SK-N-SH treated with all-trans-retinoic acid at 6 μM for 48 hours (cell line): ENCODE measurements at regions not wholly inside any gene's neighbourhood (a gene's known extent, or its start where the extent isn't known, plus 50 kb on each side); places are given as distances from the start of the nearest gene placed in this dataset.

ENCODE experiments used
- ATAC-seq: fragments of 200-7000 bp; cut with Tn5 transposase; 3 replicates; pipeline ENCODE4 v1.9.1; 2020; ENCODE audit warnings: mild to moderate bottlenecking, moderate library complexity
- CSDC2 ChIP-seq: fragments of 250-450 bp; sonication (Bioruptor Pico); IDR thresholded peaks from 2 replicates; pipeline ENCODE4 v1.5.0; 2020; ENCODE audit warnings: mild to moderate bottlenecking, moderate library complexity
- CSRNP3 ChIP-seq: fragments of 250-450 bp; sonication (Bioruptor Pico); IDR thresholded peaks from 2 replicates; pipeline ENCODE4 v1.5.1; 2021; ENCODE audit warnings: mild to moderate bottlenecking, moderate library complexity
- ESRRG ChIP-seq: fragments of 250-450 bp; sonication (Bioruptor Pico); IDR thresholded peaks from 2 replicates; pipeline ENCODE4 v1.6.1; 2021; ENCODE audit warnings: mild to moderate bottlenecking
- GLIS3 ChIP-seq: fragments of 250-450 bp; sonication (Bioruptor Pico); IDR thresholded peaks from 2 replicates; pipeline ENCODE4 v1.5.0; 2020; ENCODE audit warnings: mild to moderate bottlenecking, moderate library complexity
- ISL1 ChIP-seq: fragments of 250-450 bp; sonication (Bioruptor Pico); IDR thresholded peaks from 2 replicates; pipeline ENCODE4 v2.1.2; 2022; ENCODE audit warnings: mild to moderate bottlenecking, moderate library complexity
- OSR1 ChIP-seq: fragments of 250-450 bp; sonication (Bioruptor Pico); IDR thresholded peaks from 2 replicates; pipeline ENCODE4 v1.8.0; 2022; ENCODE audit warnings: moderate library complexity, mild to moderate bottlenecking, inconsistent platforms
- PATZ1 ChIP-seq: fragments of 250-450 bp; sonication (Bioruptor Pico); IDR thresholded peaks from 2 replicates; pipeline ENCODE4 v1.8.0; 2020; ENCODE audit warnings: mild to moderate bottlenecking, moderate library complexity, borderline replicate concordance
- PPARA ChIP-seq: fragments of 250-450 bp; sonication (Bioruptor Pico); IDR thresholded peaks from 2 replicates; pipeline ENCODE4 v1.5.0; 2020; ENCODE audit warnings: mild to moderate bottlenecking, borderline replicate concordance
- RARB ChIP-seq: fragments of 250-450 bp; sonication (Bioruptor Pico); IDR thresholded peaks from 2 replicates; pipeline ENCODE4 v1.8.0; 2021; ENCODE audit warnings: mild to moderate bottlenecking, moderate library complexity
- SNAI2 ChIP-seq: fragments of 250-450 bp; sonication (Bioruptor Pico); IDR thresholded peaks from 2 replicates; pipeline ENCODE4 v1.5.0; 2020; ENCODE audit warnings: mild to moderate bottlenecking, moderate library complexity
- TCF4 ChIP-seq: fragments of 250-450 bp; sonication (Bioruptor Pico); IDR thresholded peaks from 2 replicates; pipeline ENCODE4 v1.8.0; 2021; ENCODE audit warnings: mild to moderate bottlenecking, moderate library complexity, borderline replicate concordance
- TOX ChIP-seq: fragments of 250-450 bp; sonication (Bioruptor Pico); IDR thresholded peaks from 2 replicates; pipeline ENCODE4 v1.8.0; 2021; ENCODE audit warnings: mild to moderate bottlenecking, moderate library complexity, borderline replicate concordance
- ZC3H10 ChIP-seq: fragments of 250-450 bp; sonication (Bioruptor Pico); IDR thresholded peaks from 2 replicates; pipeline ENCODE4 v1.5.1; 2021; ENCODE audit warnings: mild to moderate bottlenecking, moderate library complexity
- ZFP3 ChIP-seq: fragments of 250-450 bp; sonication (Bioruptor Pico); IDR thresholded peaks from 2 replicates; pipeline ENCODE4 v1.5.0; 2020; ENCODE audit warnings: mild to moderate bottlenecking, moderate library complexity
- ZFP30 ChIP-seq: fragments of 450-650 bp; formaldehyde crosslinking; IDR thresholded peaks from 2 replicates; pipeline ENCODE4 v1.5.0; 2022; ENCODE audit warnings: mild to moderate bottlenecking, moderate library complexity
- ZNF565 ChIP-seq: fragments of 450-650 bp; formaldehyde crosslinking; conservative IDR thresholded peaks from 2 replicates; pipeline ENCODE4 v1.5.0; 2020; ENCODE audit warnings: low read depth, mild to moderate bottlenecking, moderate library complexity
- ZNF70 ChIP-seq: fragments of 450-650 bp; formaldehyde crosslinking; IDR thresholded peaks from 2 replicates; pipeline ENCODE4 v1.5.0; 2020; ENCODE audit warnings: mild to moderate bottlenecking, moderate library complexity
- ZNF8 ChIP-seq: fragments of 450-650 bp; formaldehyde crosslinking; IDR thresholded peaks from 2 replicates; pipeline ENCODE4 v1.5.0; 2020; ENCODE audit warnings: mild to moderate bottlenecking, moderate library complexity
- TF ChIP-seq, protein P1 (sequence below): fragments of 250-450 bp; sonication (Bioruptor Pico); IDR thresholded peaks from 2 replicates; pipeline ENCODE4 v1.8.0; 2021; ENCODE audit warnings: low read depth, mild to moderate bottlenecking, moderate library complexity, borderline replicate concordance
- TF ChIP-seq, protein P2 (sequence below): fragments of 250-450 bp; sonication (Bioruptor Pico); IDR thresholded peaks from 2 replicates; pipeline ENCODE4 v1.5.1; 2020; ENCODE audit warnings: low read depth, mild to moderate bottlenecking, moderate library complexity
- TF ChIP-seq, protein P3 (sequence below): fragments of 250-450 bp; sonication (Bioruptor Pico); IDR thresholded peaks from 2 replicates; pipeline ENCODE4 v1.5.0; 2020; ENCODE audit warnings: mild to moderate bottlenecking, moderate library complexity

DNA sequence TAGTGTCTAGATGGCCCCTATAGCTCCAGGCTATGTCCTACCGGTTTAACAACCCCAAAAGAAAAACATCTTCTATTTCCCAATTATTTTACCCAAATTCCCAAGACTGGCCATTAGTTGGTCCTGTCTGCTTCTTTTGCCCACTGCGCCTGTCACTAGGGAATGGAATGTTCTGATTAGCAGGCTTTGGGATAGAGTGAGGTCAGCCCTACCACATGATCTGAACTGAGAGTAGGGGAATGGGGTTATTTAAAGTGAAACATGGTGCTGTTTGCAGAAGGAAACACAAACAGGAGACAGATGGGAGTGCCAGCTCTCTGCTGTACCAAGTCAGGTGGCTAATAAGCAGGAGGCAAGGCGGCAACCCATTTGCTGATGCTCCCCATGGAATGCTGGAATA lies 635.6 kb upstream of the CFAP20DC start:
- TF ChIP-seq ISL1 (no peak), RARB (CRISPR knock-in tag) (no peak), CSRNP3 (CRISPR knock-in tag) (no peak), CSDC2 (no peak), GLIS3 (CRISPR knock-in tag) (no peak), ZC3H10 (no peak), PATZ1 (CRISPR knock-in tag) (no peak), TOX (no peak), TCF4 (CRISPR knock-in tag) (no peak), OSR1 (CRISPR knock-in tag) (no peak), SNAI2 (CRISPR knock-in tag) (no peak), ZFP30 (no peak)
- TF ChIP-seq, protein P1, sequence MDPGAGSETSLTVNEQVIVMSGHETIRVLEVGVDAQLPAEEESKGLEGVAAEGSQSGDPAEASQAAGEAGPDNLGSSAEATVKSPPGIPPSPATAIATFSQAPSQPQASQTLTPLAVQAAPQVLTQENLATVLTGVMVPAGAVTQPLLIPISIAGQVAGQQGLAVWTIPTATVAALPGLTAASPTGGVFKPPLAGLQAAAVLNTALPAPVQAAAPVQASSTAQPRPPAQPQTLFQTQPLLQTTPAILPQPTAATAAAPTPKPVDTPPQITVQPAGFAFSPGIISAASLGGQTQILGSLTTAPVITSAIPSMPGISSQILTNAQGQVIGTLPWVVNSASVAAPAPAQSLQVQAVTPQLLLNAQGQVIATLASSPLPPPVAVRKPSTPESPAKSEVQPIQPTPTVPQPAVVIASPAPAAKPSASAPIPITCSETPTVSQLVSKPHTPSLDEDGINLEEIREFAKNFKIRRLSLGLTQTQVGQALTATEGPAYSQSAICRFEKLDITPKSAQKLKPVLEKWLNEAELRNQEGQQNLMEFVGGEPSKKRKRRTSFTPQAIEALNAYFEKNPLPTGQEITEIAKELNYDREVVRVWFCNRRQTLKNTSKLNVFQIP (CRISPR knock-in tag): no peak
- ATAC-seq: no peak

- TF ChIP-seq TOX (no peak), ESRRG (CRISPR knock-in tag) (no peak), ZNF565 (CRISPR knock-in tag) (no peak), OSR1 (CRISPR knock-in tag) (no peak), ZNF70 (CRISPR knock-in tag) (no peak), PPARA (no peak), CSDC2 (no peak), ZFP3 (CRISPR knock-in tag) (no peak), ISL1 (no peak), PATZ1 (CRISPR knock-in tag) (no peak), RARB (CRISPR knock-in tag) (no peak), ZNF8 (CRISPR knock-in tag) (no peak), TCF4 (CRISPR knock-in tag) (no peak), ZFP30 (no peak), CSRNP3 (CRISPR knock-in tag) (no peak), ZC3H10 (no peak)
- TF ChIP-seq, protein P2, sequence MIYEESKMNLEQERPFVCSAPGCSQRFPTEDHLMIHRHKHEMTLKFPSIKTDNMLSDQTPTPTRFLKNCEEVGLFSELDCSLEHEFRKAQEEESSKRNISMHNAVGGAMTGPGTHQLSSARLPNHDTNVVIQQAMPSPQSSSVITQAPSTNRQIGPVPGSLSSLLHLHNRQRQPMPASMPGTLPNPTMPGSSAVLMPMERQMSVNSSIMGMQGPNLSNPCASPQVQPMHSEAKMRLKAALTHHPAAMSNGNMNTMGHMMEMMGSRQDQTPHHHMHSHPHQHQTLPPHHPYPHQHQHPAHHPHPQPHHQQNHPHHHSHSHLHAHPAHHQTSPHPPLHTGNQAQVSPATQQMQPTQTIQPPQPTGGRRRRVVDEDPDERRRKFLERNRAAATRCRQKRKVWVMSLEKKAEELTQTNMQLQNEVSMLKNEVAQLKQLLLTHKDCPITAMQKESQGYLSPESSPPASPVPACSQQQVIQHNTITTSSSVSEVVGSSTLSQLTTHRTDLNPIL (CRISPR knock-in tag): no peak
- TF ChIP-seq, protein P3, sequence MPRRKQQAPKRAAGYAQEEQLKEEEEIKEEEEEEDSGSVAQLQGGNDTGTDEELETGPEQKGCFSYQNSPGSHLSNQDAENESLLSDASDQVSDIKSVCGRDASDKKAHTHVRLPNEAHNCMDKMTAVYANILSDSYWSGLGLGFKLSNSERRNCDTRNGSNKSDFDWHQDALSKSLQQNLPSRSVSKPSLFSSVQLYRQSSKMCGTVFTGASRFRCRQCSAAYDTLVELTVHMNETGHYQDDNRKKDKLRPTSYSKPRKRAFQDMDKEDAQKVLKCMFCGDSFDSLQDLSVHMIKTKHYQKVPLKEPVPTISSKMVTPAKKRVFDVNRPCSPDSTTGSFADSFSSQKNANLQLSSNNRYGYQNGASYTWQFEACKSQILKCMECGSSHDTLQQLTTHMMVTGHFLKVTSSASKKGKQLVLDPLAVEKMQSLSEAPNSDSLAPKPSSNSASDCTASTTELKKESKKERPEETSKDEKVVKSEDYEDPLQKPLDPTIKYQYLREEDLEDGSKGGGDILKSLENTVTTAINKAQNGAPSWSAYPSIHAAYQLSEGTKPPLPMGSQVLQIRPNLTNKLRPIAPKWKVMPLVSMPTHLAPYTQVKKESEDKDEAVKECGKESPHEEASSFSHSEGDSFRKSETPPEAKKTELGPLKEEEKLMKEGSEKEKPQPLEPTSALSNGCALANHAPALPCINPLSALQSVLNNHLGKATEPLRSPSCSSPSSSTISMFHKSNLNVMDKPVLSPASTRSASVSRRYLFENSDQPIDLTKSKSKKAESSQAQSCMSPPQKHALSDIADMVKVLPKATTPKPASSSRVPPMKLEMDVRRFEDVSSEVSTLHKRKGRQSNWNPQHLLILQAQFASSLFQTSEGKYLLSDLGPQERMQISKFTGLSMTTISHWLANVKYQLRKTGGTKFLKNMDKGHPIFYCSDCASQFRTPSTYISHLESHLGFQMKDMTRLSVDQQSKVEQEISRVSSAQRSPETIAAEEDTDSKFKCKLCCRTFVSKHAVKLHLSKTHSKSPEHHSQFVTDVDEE (CRISPR knock-in tag): no peak
- TF ChIP-seq, protein P1 (CRISPR knock-in tag): no peak
- TF ChIP-seq, all 23 proteins: peak for 0
- no peak for ATAC-seq
Measured at GRCh38 chr3:59684766-59685165, 634.9 kb upstream of the CFAP20DC start.
